Neural cell (in vitro differentiated cells): ENCODE measurements at regions not wholly inside any gene's neighbourhood (a gene's known extent, or its start where the extent isn't known, plus 50 kb on each side); places are given as distances from the start of the nearest gene placed in this dataset.

Experiments used
- H2AFZ ChIP-seq: fragments of 200-600, 300-800 bp; sonication (generic), shearing (Covaris generic); 2 replicates; pipeline ENCODE4 v1.6.0; 2014; ENCODE audit warnings: low read depth, mild to moderate bottlenecking, antibody characterized with exemption, low read length, moderate library complexity
- H3F3A ChIP-seq: fragments of 200-600 bp; shearing (Covaris generic); 2 replicates; pipeline ENCODE4 v1.6.1; 2016; ENCODE audit warnings: mild to moderate bottlenecking, moderate library complexity, mixed read lengths, antibody characterized with exemption, low read length; ENCODE audit not compliant: insufficient read depth, poor library complexity, severe bottlenecking
- H3K27ac ChIP-seq: fragments of 200-600, 300-800 bp; sonication (generic), shearing (Covaris generic); 2 replicates; pipeline ENCODE4 v1.5.1; 2014; ENCODE audit warnings: mild to moderate bottlenecking, low read length, moderate library complexity
- H3K27me3 ChIP-seq: fragments of 300-800, 200-600 bp; sonication (generic), shearing (Covaris generic); 2 replicates; pipeline ENCODE4 v1.6.0; 2014; ENCODE audit warnings: mild to moderate bottlenecking, low read depth, low read length, moderate library complexity; ENCODE audit not compliant: insufficient read depth
- H3K36me3 ChIP-seq: fragments of 300-800, 200-600 bp; sonication (generic), shearing (Covaris generic); 2 replicates; pipeline ENCODE4 v1.5.1; 2014; ENCODE audit warnings: mild to moderate bottlenecking, antibody characterized with exemption, low read length, moderate library complexity; ENCODE audit not compliant: insufficient read depth
- H3K4me2 ChIP-seq: fragments of 300-800, 200-600 bp; sonication (generic), shearing (Covaris generic); 2 replicates; pipeline ENCODE4 v1.6.0; 2014; ENCODE audit warnings: mild to moderate bottlenecking, low read length
- H3K4me3 ChIP-seq: fragments of 300-800, 200-600 bp; sonication (generic), shearing (Covaris generic); 2 replicates; pipeline ENCODE4 v1.5.1; 2014; ENCODE audit warnings: mild to moderate bottlenecking, low read length, moderate library complexity
- H3K79me2 ChIP-seq: fragments of 200-600 bp; shearing (Covaris generic); replicated peaks from 2 replicates; pipeline ENCODE4 v1.6.0; 2014; ENCODE audit warnings: mild to moderate bottlenecking, low read length, moderate library complexity; ENCODE audit not compliant: insufficient read depth
- H3K9ac ChIP-seq: fragments of 300-800, 200-600 bp; sonication (generic), shearing (Covaris generic); 2 replicates; pipeline ENCODE4 v1.6.1; 2016; ENCODE audit warnings: mild to moderate bottlenecking, low read length, mixed read lengths
- H3K9me2 ChIP-seq: fragments of 200-600 bp; shearing (Covaris generic); 2 replicates; pipeline ENCODE4 v1.6.1; 2016; ENCODE audit warnings: mild to moderate bottlenecking, low read length, mixed read lengths; ENCODE audit not compliant: insufficient read depth
- H3K9me3 ChIP-seq: fragments of 200-600, 300-800 bp; sonication (generic), shearing (Covaris generic); 2 replicates; pipeline ENCODE4 v1.6.1; 2016; ENCODE audit warnings: mild to moderate bottlenecking, mixed run types, low read length, moderate library complexity, mixed read lengths
- H4K20me1 ChIP-seq: fragments of 200-600 bp; shearing (Covaris generic); 2 replicates; pipeline ENCODE4 v1.6.1; 2016; ENCODE audit warnings: mild to moderate bottlenecking, mixed run types; ENCODE audit not compliant: insufficient read depth
- EP300 ChIP-seq: fragments of 450-650 bp; conservative IDR thresholded peaks from 2 replicates; pipeline ENCODE4 v1.6.1; 2014; ENCODE audit warnings: antibody characterized with exemption, mild to moderate bottlenecking, moderate library complexity; ENCODE audit not compliant: poor library complexity, severe bottlenecking
- EZH2 ChIP-seq: fragments of 200-600, 300-800 bp; shearing (Covaris generic), sonication (generic); IDR thresholded peaks from 2 replicates; pipeline ENCODE4 v1.6.1; 2014; ENCODE audit warnings: antibody characterized with exemption, low read length, borderline replicate concordance, mild to moderate bottlenecking; ENCODE audit not compliant: insufficient read depth, poor library complexity, severe bottlenecking
- MXI1 ChIP-seq: fragments of 450-650 bp; conservative IDR thresholded peaks from 2 replicates; pipeline ENCODE4 v1.6.1; 2014; ENCODE audit warnings: antibody characterized with exemption, mild to moderate bottlenecking; ENCODE audit not compliant: poor library complexity, severe bottlenecking
- POLR2AphosphoS5 ChIP-seq: IDR thresholded peaks from 2 replicates; pipeline ENCODE4 v1.6.1; 2012
- RAD21 ChIP-seq: fragments of 450-650 bp; conservative IDR thresholded peaks from 2 replicates; pipeline ENCODE4 v1.6.1; 2014; ENCODE audit warnings: antibody characterized with exemption, mild to moderate bottlenecking, moderate library complexity
- SMC3 ChIP-seq: fragments of 450-650 bp; conservative IDR thresholded peaks from 2 replicates; pipeline ENCODE4 v1.6.1; 2014; ENCODE audit warnings: antibody characterized with exemption, mild to moderate bottlenecking, moderate library complexity; ENCODE audit not compliant: poor library complexity
- TAF1 ChIP-seq: IDR thresholded peaks from 2 replicates; pipeline ENCODE4 v1.6.1; 2012; ENCODE audit warnings: low read depth
- TF ChIP-seq, protein P1 (sequence below): fragments of 450-650 bp; IDR thresholded peaks from 2 replicates; pipeline ENCODE4 v1.5.1; 2014; ENCODE audit warnings: antibody characterized with exemption, mild to moderate bottlenecking, moderate library complexity; ENCODE audit not compliant: poor library complexity, severe bottlenecking
- TF ChIP-seq, protein P2 (sequence below): IDR thresholded peaks from 2 replicates; pipeline ENCODE4 v1.6.1; 2012; ENCODE audit warnings: borderline replicate concordance

GRCh38 chr4:41476310-41476885, 61.6 kb upstream of the LIMCH1 start:
- Histone ChIP-seq H3K36me3 (no peaks in the 10 kb centered on the region), H3K9me3 (no peaks in the 10 kb centered on the region), H3K9ac (no peak overlapping the region), H3K79me2 (no peaks in the 10 kb centered on the region), H3K9me2 (no peaks in the 10 kb centered on the region), H3K27ac (no peak overlapping the region), H2AFZ (no peak overlapping the region), H3K27me3 (no peaks in the 10 kb centered on the region), H3K4me2 (no peak overlapping the region), H4K20me1 (no peaks in the 10 kb centered on the region), H3K4me3 (no peak overlapping the region), H3F3A (no peaks in the 10 kb centered on the region)
- TF ChIP-seq RAD21 (no peak), SMC3 (no peak), EP300 (no peak), TAF1 (no peak), EZH2 (no peak), POLR2AphosphoS5 (no peak), MXI1 (no peak)
- TF ChIP-seq, protein P1, sequence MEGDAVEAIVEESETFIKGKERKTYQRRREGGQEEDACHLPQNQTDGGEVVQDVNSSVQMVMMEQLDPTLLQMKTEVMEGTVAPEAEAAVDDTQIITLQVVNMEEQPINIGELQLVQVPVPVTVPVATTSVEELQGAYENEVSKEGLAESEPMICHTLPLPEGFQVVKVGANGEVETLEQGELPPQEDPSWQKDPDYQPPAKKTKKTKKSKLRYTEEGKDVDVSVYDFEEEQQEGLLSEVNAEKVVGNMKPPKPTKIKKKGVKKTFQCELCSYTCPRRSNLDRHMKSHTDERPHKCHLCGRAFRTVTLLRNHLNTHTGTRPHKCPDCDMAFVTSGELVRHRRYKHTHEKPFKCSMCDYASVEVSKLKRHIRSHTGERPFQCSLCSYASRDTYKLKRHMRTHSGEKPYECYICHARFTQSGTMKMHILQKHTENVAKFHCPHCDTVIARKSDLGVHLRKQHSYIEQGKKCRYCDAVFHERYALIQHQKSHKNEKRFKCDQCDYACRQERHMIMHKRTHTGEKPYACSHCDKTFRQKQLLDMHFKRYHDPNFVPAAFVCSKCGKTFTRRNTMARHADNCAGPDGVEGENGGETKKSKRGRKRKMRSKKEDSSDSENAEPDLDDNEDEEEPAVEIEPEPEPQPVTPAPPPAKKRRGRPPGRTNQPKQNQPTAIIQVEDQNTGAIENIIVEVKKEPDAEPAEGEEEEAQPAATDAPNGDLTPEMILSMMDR, result no peak
- TF ChIP-seq, protein P2, sequence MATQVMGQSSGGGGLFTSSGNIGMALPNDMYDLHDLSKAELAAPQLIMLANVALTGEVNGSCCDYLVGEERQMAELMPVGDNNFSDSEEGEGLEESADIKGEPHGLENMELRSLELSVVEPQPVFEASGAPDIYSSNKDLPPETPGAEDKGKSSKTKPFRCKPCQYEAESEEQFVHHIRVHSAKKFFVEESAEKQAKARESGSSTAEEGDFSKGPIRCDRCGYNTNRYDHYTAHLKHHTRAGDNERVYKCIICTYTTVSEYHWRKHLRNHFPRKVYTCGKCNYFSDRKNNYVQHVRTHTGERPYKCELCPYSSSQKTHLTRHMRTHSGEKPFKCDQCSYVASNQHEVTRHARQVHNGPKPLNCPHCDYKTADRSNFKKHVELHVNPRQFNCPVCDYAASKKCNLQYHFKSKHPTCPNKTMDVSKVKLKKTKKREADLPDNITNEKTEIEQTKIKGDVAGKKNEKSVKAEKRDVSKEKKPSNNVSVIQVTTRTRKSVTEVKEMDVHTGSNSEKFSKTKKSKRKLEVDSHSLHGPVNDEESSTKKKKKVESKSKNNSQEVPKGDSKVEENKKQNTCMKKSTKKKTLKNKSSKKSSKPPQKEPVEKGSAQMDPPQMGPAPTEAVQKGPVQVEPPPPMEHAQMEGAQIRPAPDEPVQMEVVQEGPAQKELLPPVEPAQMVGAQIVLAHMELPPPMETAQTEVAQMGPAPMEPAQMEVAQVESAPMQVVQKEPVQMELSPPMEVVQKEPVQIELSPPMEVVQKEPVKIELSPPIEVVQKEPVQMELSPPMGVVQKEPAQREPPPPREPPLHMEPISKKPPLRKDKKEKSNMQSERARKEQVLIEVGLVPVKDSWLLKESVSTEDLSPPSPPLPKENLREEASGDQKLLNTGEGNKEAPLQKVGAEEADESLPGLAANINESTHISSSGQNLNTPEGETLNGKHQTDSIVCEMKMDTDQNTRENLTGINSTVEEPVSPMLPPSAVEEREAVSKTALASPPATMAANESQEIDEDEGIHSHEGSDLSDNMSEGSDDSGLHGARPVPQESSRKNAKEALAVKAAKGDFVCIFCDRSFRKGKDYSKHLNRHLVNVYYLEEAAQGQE, result no peak

DNA sequence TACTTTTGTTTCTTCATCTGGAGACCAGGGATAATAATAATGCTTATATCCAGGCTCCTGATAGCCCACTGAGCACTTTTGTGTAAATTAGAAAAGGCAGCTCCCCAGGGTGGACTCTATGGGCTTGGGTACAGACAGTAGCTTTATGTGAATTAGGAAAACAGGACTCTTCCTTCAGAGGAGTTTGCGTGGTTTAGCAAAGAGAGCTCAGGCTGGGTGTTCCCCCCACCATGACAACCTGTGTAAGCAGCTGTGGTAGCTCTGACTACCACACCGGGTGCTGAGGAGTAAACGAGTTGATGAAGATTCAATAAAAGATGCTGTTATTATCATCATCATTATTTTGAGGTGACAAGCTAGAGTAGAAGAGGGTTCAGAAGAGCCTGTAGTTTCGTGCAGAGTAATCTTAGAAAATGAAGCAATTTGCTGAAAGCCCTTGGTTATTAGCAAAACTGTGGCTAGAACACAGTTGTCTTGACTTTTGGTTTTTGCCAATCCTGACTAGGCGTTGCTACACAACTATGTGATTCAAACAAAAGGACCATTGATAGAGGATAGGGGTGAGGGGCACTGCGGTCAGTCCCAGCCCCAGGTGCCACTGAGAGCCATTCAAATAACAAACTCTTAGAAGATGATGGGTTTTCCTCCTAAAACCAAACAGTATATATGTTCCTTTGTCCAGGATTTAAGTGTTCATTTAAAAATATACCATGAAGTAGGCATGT, 60.6 kb upstream of the LIMCH1 start:
- Histone ChIP-seq H3K27ac (no peak overlapping the region), H3K4me3 (no peak overlapping the region)

More for the DNA sequence above, 60.6 kb upstream of the LIMCH1 start:
- Histone ChIP-seq H3K9me2 (no peaks in the 10 kb centered on the region), H3K4me2 (no peak overlapping the region), H3K79me2 (no peaks in the 10 kb centered on the region), H3K27me3 (no peaks in the 10 kb centered on the region), H4K20me1 (no peaks in the 10 kb centered on the region), H3K36me3 (no peaks in the 10 kb centered on the region), H2AFZ (no peak overlapping the region), H3F3A (no peaks in the 10 kb centered on the region), H3K9ac (no peak overlapping the region), H3K9me3 (no peaks in the 10 kb centered on the region)
- TF ChIP-seq SMC3, result no peak
- TF ChIP-seq, protein P1, result no peak
- TF ChIP-seq RAD21, result no peak
- no peak for TF ChIP-seq EZH2
- no peak for TF ChIP-seq MXI1
- TF ChIP-seq EP300, result no peak
- TF ChIP-seq, protein P2, result no peak
- TF ChIP-seq POLR2AphosphoS5, result no peak
- TF ChIP-seq TAF1, result no peak
